ENCODE measurements at regions not wholly inside any gene's neighbourhood (a gene's known extent, or its start where the extent isn't known, plus 50 kb on each side); places are given as distances from the start of the nearest gene placed in this dataset.

DNA sequence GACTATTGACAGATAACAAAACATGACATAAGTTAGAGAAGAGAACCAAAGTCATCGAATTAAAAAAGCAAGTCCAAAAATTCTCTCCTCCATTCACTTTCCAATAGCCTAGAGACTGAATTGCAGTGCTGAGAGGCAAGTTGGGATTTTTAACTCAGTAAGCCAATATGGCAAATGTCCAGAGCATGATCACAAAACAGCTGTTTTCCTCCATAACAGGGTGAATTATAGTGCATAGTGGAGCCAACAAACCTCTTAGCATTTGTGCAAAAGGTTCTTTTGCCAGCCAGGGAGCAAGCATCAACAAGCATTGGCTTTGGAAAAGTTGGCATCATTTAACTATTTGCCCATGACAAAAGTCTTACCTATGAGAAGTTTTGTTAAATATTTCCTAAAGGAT, 458.8 kb upstream of the NOVA1 start:
- Histone ChIP-seq H3K4me3 (ENCODE audit: control insufficient read depth in 1 of 7, extremely low read depth in 1 of 7, insufficient read depth in 4 of 7, low read depth in 2 of 7, low read length in 6 of 7) (no peak overlapping the region), H3K36me3 (ENCODE audit: control insufficient read depth in 4 of 4, insufficient read depth in 4 of 4, low read length in 3 of 4) (no peaks in the 10 kb centered on the region), H3K27me3 (replicated peaks in 2 of 5; ENCODE audit: control insufficient read depth in 4 of 5, insufficient read depth in 5 of 5, low read length in 4 of 5) (no peaks in the 10 kb centered on the region), H3K27ac (ENCODE audit: insufficient read depth in 1 of 2, low read depth in 1 of 2, low read length in 2 of 2, poor library complexity in 1 of 2, severe bottlenecking in 2 of 2) (no peak overlapping the region), H3K4me1 (ENCODE audit: control extremely low read depth in 1 of 4, control insufficient read depth in 4 of 4, insufficient read depth in 4 of 4, low read length in 3 of 4) (no peaks in the 10 kb centered on the region), H3K9me3 (ENCODE audit: control extremely low read depth in 1 of 5, control insufficient read depth in 4 of 5, insufficient read depth in 2 of 5, low read depth in 1 of 5, low read length in 4 of 5) (no peaks in the 10 kb centered on the region)
- no CpG with 5 or more reads among the region's 1 CpG for WGBS (ENCODE audit: insufficient coverage)
- no peak for DNase-seq
- ChIA-PET POLR2A (no interaction called here), CTCF (no interaction called here)

DNA sequence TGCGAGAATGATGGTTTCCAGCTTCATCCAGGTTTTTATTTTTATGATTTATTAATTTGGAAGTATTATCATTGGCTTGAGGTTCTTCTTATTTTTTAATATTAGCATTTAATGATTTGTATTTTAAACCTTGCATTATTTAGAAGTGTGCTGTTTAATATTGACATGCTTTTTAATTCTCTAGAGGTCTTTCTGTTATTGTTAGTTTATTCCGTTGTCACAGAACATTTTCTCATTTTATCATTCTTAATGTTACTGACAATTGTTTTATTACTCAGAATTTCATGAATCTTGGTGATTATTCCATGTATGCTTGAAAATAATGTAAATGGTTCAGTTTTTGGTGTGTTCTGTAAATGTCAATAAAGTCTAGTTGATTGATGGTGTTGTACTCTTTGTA, 463.5 kb upstream of the NOVA1 start:
- H3K9me3 ChIP-seq (ENCODE audit: control extremely low read depth in 1 of 5, control insufficient read depth in 4 of 5, insufficient read depth in 2 of 5, low read depth in 1 of 5, low read length in 4 of 5): no peaks in the 10 kb centered on the region
- H3K4me1 ChIP-seq (ENCODE audit: control extremely low read depth in 1 of 4, control insufficient read depth in 4 of 4, insufficient read depth in 4 of 4, low read length in 3 of 4): no peaks in the 10 kb centered on the region
- no peaks in the 10 kb centered on the region for H3K36me3 ChIP-seq (ENCODE audit: control insufficient read depth in 4 of 4, insufficient read depth in 4 of 4, low read length in 3 of 4)
- no CpG with 5 or more reads among the region's 2 CpGs for WGBS (ENCODE audit: insufficient coverage)
- no peak for DNase-seq
- ChIA-PET CTCF (no interaction called here), POLR2A (no interaction called here)
- no peak overlapping the region for H3K27ac ChIP-seq (ENCODE audit: insufficient read depth in 1 of 2, low read depth in 1 of 2, low read length in 2 of 2, poor library complexity in 1 of 2, severe bottlenecking in 2 of 2)
- no peak overlapping the region for H3K4me3 ChIP-seq (ENCODE audit: control insufficient read depth in 1 of 7, extremely low read depth in 1 of 7, insufficient read depth in 4 of 7, low read depth in 2 of 7, low read length in 6 of 7)
- no peaks in the 10 kb centered on the region for H3K27me3 ChIP-seq (replicated peaks in 2 of 5; ENCODE audit: control insufficient read depth in 4 of 5, insufficient read depth in 5 of 5, low read length in 4 of 5)

DNA sequence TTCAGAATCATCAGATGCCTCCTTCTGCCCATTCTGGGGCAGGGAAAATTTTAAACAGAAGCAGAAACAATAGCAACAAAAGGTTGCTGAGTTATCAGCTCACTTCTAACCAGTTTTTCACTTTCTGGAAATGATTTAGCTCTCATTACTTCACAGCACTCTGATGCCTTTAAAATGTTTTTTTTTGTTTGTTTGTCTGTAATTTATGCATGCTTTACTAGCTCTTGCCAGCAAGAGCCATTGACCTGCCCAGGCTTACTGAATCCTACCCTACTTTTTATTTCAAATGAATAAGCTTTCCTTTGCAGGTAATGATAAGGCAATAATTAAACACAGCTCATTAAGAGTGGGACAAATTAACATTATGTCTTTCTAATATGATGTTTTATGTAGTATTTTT, 466.1 kb upstream of the NOVA1 start:
- POLR2A ChIA-PET: interaction anchor here (0.6 kb wide), 1 partner anchor 1383 kb away, joined by 3 read pairs; no protein-coding TSS in a partner anchor
- H3K27ac ChIP-seq (ENCODE audit: insufficient read depth in 1 of 2, low read depth in 1 of 2, low read length in 2 of 2, poor library complexity in 1 of 2, severe bottlenecking in 2 of 2): no peak overlapping the region

DNA sequence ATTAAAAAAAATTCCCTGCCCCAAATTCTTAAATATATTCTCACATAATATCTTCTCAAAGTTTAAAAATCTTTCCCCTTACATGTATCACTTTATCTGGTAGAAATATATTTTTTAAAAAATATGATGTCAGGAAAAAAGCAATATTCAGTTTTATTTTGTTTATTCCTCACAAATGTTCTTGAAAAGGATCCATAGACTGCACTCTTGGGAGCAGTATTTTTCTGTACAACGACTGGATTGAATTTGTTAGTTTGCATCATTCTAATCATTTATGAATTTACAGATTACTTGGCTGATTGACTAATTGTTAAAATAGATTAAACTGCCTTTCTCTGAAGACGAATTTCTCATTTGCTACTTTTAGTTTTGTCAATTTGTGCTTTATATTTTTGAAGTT, 468.1 kb upstream of the NOVA1 start:
- ChIA-PET CTCF (no interaction called here), POLR2A (no interaction called here)
- Histone ChIP-seq H3K36me3 (ENCODE audit: control insufficient read depth in 4 of 4, insufficient read depth in 4 of 4, low read length in 3 of 4) (no peaks in the 10 kb centered on the region), H3K4me3 (ENCODE audit: control insufficient read depth in 1 of 7, extremely low read depth in 1 of 7, insufficient read depth in 4 of 7, low read depth in 2 of 7, low read length in 6 of 7) (no peak overlapping the region), H3K9me3 (ENCODE audit: control extremely low read depth in 1 of 5, control insufficient read depth in 4 of 5, insufficient read depth in 2 of 5, low read depth in 1 of 5, low read length in 4 of 5) (no peaks in the 10 kb centered on the region), H3K27ac (ENCODE audit: insufficient read depth in 1 of 2, low read depth in 1 of 2, low read length in 2 of 2, poor library complexity in 1 of 2, severe bottlenecking in 2 of 2) (no peak overlapping the region), H3K4me1 (ENCODE audit: control extremely low read depth in 1 of 4, control insufficient read depth in 4 of 4, insufficient read depth in 4 of 4, low read length in 3 of 4) (no peaks in the 10 kb centered on the region), H3K27me3 (replicated peaks in 2 of 5; ENCODE audit: control insufficient read depth in 4 of 5, insufficient read depth in 5 of 5, low read length in 4 of 5) (no peaks in the 10 kb centered on the region)
- DNase-seq: no peak
- WGBS (ENCODE audit: insufficient coverage): no CpG with 5 or more reads among the region's 2 CpGs

More for the DNA sequence above, 466.1 kb upstream of the NOVA1 start:
- CTCF ChIA-PET: no interaction called here
- Histone ChIP-seq H3K36me3 (ENCODE audit: control insufficient read depth in 4 of 4, insufficient read depth in 4 of 4, low read length in 3 of 4) (no peaks in the 10 kb centered on the region), H3K4me1 (ENCODE audit: control extremely low read depth in 1 of 4, control insufficient read depth in 4 of 4, insufficient read depth in 4 of 4, low read length in 3 of 4) (no peaks in the 10 kb centered on the region), H3K4me3 (ENCODE audit: control insufficient read depth in 1 of 7, extremely low read depth in 1 of 7, insufficient read depth in 4 of 7, low read depth in 2 of 7, low read length in 6 of 7) (no peak overlapping the region), H3K9me3 (ENCODE audit: control extremely low read depth in 1 of 5, control insufficient read depth in 4 of 5, insufficient read depth in 2 of 5, low read depth in 1 of 5, low read length in 4 of 5) (no peaks in the 10 kb centered on the region), H3K27me3 (replicated peaks in 2 of 5; ENCODE audit: control insufficient read depth in 4 of 5, insufficient read depth in 5 of 5, low read length in 4 of 5) (no peaks in the 10 kb centered on the region)
- no peak for DNase-seq

DNA sequence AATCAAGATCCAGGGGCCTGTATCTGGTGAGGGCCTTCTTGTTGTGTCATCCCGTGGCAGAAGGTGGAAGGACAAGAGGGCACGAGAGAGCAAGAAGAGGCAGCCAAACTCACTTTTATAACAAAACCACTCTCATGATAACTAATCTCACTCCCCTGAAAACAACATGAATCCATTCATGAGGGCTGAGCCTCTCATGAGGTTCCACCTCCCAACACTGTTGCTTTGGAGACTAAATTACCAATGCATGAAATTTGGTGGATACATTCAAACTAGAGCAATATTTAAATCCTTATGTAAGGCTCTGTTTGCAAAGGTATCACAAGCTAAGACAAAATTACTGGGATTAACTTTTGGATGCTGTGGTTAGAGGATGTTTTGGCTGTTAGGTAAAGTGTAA, 470.1 kb upstream of the NOVA1 start:
- POLR2A ChIA-PET: no interaction called here
- CTCF ChIA-PET: no interaction called here
- H3K9me3 ChIP-seq (ENCODE audit: control extremely low read depth in 1 of 5, control insufficient read depth in 4 of 5, insufficient read depth in 2 of 5, low read depth in 1 of 5, low read length in 4 of 5): no peaks in the 10 kb centered on the region
- WGBS (ENCODE audit: insufficient coverage): no CpG with 5 or more reads among the region's 2 CpGs
- no peak for DNase-seq
- no peaks in the 10 kb centered on the region for H3K4me1 ChIP-seq (ENCODE audit: control extremely low read depth in 1 of 4, control insufficient read depth in 4 of 4, insufficient read depth in 4 of 4, low read length in 3 of 4)
- no peaks in the 10 kb centered on the region for H3K36me3 ChIP-seq (ENCODE audit: control insufficient read depth in 4 of 4, insufficient read depth in 4 of 4, low read length in 3 of 4)
- H3K27ac ChIP-seq (ENCODE audit: insufficient read depth in 1 of 2, low read depth in 1 of 2, low read length in 2 of 2, poor library complexity in 1 of 2, severe bottlenecking in 2 of 2): no peak overlapping the region
- no peak overlapping the region for H3K4me3 ChIP-seq (ENCODE audit: control insufficient read depth in 1 of 7, extremely low read depth in 1 of 7, insufficient read depth in 4 of 7, low read depth in 2 of 7, low read length in 6 of 7)
- H3K27me3 ChIP-seq (replicated peaks in 2 of 5; ENCODE audit: control insufficient read depth in 4 of 5, insufficient read depth in 5 of 5, low read length in 4 of 5): no peaks in the 10 kb centered on the region

DNA sequence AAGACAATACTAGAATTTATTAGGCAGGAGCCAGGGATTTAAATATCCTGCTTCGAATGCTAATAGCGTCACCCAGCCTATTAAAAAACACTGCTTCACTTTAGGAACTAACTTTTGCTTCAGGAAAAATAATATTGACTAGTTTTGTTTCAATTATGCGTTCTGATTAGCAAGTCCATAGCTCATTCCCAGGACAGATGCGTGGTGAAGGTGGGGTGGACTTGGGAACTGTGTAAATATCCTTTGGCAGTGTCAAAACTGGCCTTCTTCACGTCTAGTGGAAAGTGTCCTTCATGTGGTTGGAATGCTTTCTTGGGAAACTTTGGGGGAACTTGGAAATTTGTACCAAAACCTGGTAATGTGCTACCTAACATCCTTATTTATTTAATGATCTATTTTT, 474.8 kb upstream of the NOVA1 start:
- WGBS (ENCODE audit: insufficient coverage): 71% methylated on average over 3 of the region's 5 CpGs
- POLR2A ChIA-PET: no interaction called here
- Histone ChIP-seq H3K36me3 (ENCODE audit: control insufficient read depth in 4 of 4, insufficient read depth in 4 of 4, low read length in 3 of 4) (no peaks in the 10 kb centered on the region), H3K9me3 (ENCODE audit: control extremely low read depth in 1 of 5, control insufficient read depth in 4 of 5, insufficient read depth in 2 of 5, low read depth in 1 of 5, low read length in 4 of 5) (no peaks in the 10 kb centered on the region), H3K4me1 (ENCODE audit: control extremely low read depth in 1 of 4, control insufficient read depth in 4 of 4, insufficient read depth in 4 of 4, low read length in 3 of 4) (no peaks in the 10 kb centered on the region), H3K4me3 (ENCODE audit: control insufficient read depth in 1 of 7, extremely low read depth in 1 of 7, insufficient read depth in 4 of 7, low read depth in 2 of 7, low read length in 6 of 7) (no peak overlapping the region), H3K27ac (ENCODE audit: insufficient read depth in 1 of 2, low read depth in 1 of 2, low read length in 2 of 2, poor library complexity in 1 of 2, severe bottlenecking in 2 of 2) (no peak overlapping the region), H3K27me3 (replicated peaks in 2 of 5; ENCODE audit: control insufficient read depth in 4 of 5, insufficient read depth in 5 of 5, low read length in 4 of 5) (no peaks in the 10 kb centered on the region)
- no peak for DNase-seq
- CTCF ChIA-PET: no interaction called here

DNA sequence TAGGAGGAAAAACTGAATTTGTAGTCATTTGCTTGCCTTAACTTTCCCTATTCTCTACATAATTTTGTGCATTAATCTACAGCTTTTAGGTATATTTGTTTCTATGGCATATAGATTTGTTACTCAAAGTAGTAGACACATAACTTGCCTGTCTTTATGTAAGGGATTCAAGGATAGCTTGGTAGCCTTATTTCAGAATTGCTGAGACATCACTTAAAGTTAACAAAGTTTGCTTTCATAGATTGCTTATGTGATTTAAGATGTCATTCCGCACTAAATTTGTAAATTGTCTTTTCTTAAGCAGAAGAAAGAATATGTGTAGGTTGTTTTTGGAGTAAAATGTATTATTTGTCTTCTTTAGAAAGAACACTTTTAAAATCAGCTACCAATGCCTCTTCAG, 477.7 kb upstream of the NOVA1 start:
- 80% methylated on average over 1 of the region's 1 CpG for WGBS (ENCODE audit: insufficient coverage)
- no peaks in the 10 kb centered on the region for H3K9me3 ChIP-seq (ENCODE audit: control extremely low read depth in 1 of 5, control insufficient read depth in 4 of 5, insufficient read depth in 2 of 5, low read depth in 1 of 5, low read length in 4 of 5)

DNA sequence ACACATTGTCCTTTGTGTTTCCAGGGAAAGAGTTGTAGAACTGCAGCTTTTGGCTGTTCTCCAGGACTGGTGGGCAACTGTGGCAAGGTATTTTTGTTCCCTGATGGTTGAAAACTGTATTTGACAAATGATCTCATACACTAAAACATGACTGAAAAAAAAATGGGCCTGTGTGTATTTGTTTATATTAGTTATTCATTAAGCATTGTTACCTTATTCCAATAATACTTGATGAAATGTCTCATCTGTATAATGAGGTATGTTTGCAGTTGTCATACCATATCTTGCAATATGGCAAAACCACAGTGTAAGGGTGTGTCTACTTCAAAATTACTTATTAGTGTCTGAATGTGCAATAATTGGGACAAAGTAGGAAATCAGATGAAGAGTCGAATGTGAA, 479.4 kb upstream of the NOVA1 start:
- ChIA-PET POLR2A (no interaction called here), CTCF (no interaction called here)
- Histone ChIP-seq H3K4me3 (ENCODE audit: control insufficient read depth in 1 of 7, extremely low read depth in 1 of 7, insufficient read depth in 4 of 7, low read depth in 2 of 7, low read length in 6 of 7) (no peak overlapping the region), H3K4me1 (ENCODE audit: control extremely low read depth in 1 of 4, control insufficient read depth in 4 of 4, insufficient read depth in 4 of 4, low read length in 3 of 4) (no peaks in the 10 kb centered on the region), H3K27me3 (replicated peaks in 2 of 5; ENCODE audit: control insufficient read depth in 4 of 5, insufficient read depth in 5 of 5, low read length in 4 of 5) (no peaks in the 10 kb centered on the region), H3K27ac (ENCODE audit: insufficient read depth in 1 of 2, low read depth in 1 of 2, low read length in 2 of 2, poor library complexity in 1 of 2, severe bottlenecking in 2 of 2) (no peak overlapping the region), H3K9me3 (ENCODE audit: control extremely low read depth in 1 of 5, control insufficient read depth in 4 of 5, insufficient read depth in 2 of 5, low read depth in 1 of 5, low read length in 4 of 5) (no peaks in the 10 kb centered on the region), H3K36me3 (ENCODE audit: control insufficient read depth in 4 of 4, insufficient read depth in 4 of 4, low read length in 3 of 4) (no peaks in the 10 kb centered on the region)
- 86% methylated on average over 1 of the region's 1 CpG for WGBS (ENCODE audit: insufficient coverage)
- DNase-seq: no peak

More for the DNA sequence above, 477.7 kb upstream of the NOVA1 start:
- POLR2A ChIA-PET: no interaction called here
- Histone ChIP-seq H3K27me3 (replicated peaks in 2 of 5; ENCODE audit: control insufficient read depth in 4 of 5, insufficient read depth in 5 of 5, low read length in 4 of 5) (no peaks in the 10 kb centered on the region), H3K4me1 (ENCODE audit: control extremely low read depth in 1 of 4, control insufficient read depth in 4 of 4, insufficient read depth in 4 of 4, low read length in 3 of 4) (no peaks in the 10 kb centered on the region), H3K36me3 (ENCODE audit: control insufficient read depth in 4 of 4, insufficient read depth in 4 of 4, low read length in 3 of 4) (no peaks in the 10 kb centered on the region), H3K4me3 (ENCODE audit: control insufficient read depth in 1 of 7, extremely low read depth in 1 of 7, insufficient read depth in 4 of 7, low read depth in 2 of 7, low read length in 6 of 7) (no peak overlapping the region), H3K27ac (ENCODE audit: insufficient read depth in 1 of 2, low read depth in 1 of 2, low read length in 2 of 2, poor library complexity in 1 of 2, severe bottlenecking in 2 of 2) (no peak overlapping the region)
- no peak for DNase-seq
- CTCF ChIA-PET: no interaction called here
